T-helper 1 cell (primary cell): ENCODE measurements at regions not wholly inside any gene's neighbourhood (a gene's known extent, or its start where the extent isn't known, plus 50 kb on each side); places are given as distances from the start of the nearest gene placed in this dataset.

Source experiments
- DNase-seq, 5 donors: peaks; one replicate each; pipeline ENCODE4 v3.0.0-alpha.2; 2012 to 2020

DNA sequence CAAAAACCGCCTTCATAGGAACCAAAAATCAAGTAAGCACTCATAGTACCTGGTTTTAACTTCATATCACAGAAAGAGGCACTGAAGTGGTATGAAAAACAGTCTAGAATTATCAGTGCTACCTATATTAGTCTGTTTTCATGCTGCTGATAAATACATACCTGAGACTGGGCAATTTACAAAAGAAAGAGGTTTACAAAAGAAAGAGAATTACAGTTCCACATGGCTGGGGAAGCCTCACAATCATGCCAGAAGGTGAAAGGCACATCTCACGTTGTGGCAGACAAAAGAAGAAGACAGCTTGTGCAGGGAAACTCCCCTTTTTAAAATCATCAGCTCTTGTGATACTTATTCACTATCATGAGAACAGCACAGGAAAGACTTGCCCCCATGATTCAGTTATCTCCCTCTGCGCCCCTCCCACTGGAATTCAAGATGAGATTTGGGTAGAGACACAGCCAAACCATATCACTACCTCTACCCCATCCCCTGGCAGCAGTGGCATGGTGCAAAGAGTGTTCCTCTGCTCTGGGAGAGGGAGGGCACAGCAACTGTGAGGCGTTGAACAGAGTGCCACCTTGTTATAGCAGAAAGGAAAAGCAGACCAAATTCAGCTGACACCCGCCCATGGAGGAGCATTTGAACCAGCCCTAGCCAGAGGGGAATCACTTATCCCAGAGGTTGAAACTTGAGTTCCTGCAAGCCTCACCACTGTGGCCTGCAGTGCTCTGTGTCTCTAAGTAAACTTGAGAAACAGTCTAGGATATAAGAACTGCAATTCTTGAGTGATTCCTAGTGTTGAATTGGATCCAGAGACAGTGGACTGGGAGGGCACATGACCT, 61.9 kb upstream of the PTPRZ1 start:
- no peak for DNase-seq

DNA sequence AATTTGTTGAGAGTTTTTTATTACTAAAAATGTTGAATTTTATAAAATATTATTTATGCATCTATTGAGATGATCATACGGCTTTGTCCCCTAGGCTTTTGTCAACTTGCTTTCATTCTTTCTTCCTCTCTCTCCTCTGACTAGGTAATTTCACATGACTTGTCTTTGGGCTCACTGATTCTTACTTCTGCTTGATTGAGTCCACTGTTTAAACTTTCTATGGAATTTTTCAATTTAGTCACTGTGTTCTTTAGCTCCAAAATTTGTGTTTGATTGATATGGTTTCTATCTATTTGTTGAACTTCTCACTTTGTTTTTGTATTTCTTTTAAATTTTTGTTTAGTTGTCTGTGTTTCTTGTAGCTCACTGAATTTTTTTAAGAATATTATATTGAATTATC, 65.9 kb upstream of the PTPRZ1 start:
- DNase-seq: no peak

DNA sequence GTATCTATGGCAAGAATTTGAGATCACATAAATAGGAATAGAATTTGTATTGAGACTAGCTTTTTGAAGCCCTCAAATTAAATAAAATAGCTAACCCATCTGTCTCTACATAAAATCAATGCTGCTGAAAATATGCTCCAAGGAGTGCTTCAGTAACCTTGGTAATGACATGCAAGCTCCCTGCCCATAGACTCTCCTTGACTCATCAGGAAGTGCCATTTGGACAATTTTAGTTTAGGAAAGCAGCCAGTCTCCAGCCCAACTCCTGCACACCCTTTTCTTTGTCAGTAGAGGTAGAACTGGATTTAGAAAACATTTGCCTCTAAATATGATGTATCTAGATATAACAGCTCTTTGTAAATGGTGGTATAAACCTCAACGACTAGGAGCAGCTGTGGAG, 69.9 kb upstream of the PTPRZ1 start:
- DNase-seq: no peak

DNA sequence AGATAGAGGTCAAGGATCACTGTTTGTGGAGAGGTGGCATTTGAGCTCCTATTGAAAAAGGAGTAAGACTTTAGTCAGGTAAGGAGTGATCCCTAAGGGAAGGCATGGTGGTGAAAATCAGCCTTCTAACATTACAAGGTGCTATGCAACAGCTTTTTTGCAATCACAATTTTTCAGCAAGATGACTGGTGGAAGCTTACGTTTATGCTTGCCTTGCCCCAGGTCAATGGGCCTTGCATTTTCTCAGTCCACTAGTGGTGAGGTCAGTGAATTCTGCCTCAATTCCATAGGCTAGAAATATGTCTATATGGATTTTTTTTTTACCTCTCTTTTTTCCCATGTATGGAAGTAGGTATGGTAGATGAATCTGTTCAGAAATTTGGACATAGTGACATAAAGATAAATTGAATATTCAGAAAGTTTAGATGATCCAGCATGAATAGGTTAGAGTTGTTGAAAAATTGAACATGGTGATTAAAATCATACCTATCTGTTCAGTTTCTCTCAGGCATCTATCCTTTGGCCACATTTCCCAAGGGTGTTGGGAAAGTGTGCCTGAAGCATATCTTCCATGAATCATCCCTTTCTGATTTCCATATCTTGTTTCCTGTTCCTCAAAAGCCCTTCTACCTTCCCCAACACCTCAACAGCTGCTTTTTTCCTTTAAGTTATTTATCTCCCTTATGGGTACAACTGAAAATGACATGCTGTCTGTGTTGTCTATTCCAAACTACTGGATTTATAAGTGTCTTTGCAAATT, 71.9 kb upstream of the PTPRZ1 start:
- no peak for DNase-seq

DNA sequence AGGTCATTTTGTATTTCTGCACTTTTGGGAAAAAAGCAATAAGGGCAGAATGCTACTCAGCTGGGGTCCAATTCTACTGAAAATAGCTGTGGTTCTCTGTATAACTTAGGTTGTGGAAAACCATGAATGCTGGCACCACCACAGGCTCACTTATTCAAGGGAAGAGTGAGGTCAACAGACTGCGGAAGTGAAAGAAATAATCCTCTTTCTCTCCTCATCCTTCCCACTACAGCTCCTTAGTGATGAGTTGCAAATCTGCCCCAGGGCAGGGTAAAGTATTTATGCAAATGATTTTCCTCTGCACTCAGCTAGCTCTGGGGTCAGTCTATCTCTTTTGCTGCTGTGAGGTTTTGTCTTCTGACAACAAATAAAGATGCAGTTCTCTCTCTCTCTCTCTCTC, 74.1 kb upstream of the PTPRZ1 start:
- no peak for DNase-seq

DNA sequence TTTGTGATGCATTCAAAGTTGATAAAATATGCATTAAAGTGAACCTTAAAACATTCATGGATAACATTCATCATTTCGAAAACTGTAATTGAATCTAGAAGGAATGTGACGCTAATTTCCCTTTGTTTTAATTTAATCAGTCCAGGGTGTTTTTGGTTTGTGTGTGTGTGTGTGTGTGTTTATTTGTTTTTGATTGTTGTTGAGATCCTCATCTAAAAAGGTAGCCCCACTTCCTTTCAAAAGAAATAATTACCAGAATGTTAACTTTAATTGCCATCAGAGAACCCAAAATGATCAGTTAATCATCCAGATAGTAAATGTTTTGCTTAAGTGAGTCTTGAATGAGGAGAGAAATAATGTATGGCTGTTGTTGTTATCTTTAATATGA, 74.5 kb upstream of the PTPRZ1 start:
- DNase-seq: no peak

DNA sequence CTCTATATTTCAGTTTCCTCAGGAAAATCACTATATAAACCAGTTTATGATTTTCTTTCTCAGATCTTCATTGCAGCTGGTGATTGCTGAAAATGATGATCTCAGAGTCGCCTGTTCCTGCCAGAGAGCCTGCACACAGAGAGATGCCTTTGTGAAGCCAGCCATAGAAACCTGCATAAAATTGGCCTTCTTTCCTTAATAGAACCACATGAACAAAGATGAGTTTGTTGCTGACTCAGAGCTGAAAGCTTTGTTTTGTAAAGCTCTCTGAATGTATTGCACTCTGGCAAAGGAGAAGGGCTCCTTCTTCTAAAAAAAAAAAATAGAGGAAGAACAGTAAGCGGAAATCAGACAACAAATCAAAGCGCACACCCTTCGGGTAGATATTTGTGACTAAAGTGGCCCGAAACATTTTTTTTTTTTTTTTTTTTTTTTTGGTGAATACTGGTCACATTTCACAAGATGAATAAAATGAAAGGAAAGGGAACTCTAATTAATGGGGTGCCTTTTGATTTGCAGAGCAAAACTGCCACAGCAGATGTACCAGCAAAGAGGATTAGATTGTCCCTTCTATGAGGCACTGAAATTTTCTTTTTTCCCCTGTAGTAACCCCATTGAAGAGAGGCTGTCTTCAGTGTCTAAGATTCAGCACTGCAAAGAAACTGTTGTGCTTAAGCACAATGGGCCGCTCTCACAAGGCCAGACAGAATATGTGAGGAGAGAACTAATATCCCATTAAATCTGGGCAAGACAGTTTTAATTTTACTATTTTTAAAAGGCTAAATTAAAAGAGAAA, 75.1 kb upstream of the PTPRZ1 start:
- no peak for DNase-seq

DNA sequence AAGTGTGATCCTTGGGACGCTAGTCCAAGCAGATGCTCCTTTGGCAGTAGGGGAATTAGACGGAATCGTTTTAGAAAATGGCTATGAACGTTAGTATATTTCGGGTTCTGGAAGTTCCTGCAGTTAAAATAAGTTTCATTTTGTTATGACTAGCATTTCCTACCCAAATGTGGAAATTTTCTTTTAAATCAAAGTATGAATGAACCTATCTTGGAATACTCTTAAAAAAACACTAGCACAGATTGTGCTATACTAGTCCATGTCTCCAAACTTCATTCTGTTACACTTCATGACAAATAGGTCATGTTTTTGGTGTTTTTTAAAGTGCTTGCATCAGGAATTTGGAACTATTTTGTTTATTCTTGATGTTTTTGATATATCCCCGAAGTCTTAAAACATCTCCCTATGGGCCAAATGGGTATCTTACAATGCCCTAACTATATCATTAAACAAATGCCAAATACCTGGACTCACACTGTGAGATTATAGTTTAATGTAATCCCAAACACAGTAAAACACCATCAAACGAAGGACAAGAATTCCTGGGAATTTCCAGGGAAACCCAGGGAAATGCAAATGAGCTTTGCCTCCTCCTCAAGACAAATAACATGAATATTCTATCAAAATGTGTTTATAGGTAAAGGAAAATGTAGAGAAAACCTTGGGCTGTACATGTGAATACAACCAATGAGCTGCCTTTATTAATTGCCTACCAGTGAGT, 75.9 kb upstream of the PTPRZ1 start:
- no peak for DNase-seq

DNA sequence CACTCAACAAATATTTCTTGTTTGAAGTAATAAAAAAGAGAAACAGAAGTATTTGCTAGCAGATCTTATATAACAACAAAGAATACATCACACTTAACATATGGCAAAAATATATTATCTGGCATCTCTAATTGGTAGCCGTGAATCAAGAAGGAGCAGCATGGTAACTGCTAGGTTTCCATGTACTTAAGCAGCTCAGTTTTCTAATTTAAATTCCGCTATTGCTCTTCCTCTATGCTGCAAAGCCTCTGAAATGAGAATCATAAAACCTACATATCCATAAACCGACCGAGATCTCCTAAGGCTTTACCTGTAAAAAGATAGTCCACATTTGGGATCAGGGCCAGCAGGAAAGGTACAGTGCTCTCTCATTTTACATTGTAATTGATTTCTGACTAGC, 76.6 kb upstream of the PTPRZ1 start:
- DNase-seq: no peak

DNA sequence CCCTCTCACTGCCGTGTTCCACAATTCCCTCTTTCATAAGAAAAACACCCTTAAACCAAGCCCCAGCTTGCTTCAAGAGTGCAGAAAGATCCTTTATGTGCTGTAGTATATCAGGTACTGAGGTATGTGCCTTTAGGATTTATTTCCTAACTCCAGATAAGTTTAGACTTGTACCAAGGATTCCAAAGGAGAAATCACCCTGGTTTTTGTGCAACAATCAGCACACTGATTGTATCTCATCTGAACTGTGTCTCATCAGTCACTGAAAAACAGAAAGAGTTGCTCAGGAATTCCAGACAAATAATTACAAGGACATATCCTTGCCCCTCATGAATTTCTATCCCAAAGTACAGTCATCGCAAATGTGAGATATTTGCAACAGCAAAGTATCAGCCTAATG, 77.2 kb upstream of the PTPRZ1 start:
- DNase-seq: no peak

DNA sequence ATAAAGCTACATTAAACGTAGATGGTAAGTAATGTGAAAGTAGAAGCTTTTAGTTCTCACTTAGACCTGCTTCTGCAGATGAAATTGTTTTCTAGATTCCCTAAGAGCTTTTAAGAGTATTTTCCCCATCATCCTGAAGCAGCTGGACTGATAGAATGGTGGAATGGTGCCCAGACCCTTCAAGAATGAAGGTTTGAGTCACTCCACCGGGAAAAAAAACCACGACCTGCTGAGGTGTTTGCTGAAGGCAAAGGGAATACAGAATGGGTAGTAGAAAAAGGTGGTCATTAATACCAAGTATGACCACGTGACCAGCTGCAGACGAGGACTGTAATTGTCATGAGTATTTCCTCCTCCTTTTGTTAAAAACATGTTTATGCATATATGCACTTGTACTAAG, 79.2 kb upstream of the PTPRZ1 start:
- DNase-seq: no peak

DNA sequence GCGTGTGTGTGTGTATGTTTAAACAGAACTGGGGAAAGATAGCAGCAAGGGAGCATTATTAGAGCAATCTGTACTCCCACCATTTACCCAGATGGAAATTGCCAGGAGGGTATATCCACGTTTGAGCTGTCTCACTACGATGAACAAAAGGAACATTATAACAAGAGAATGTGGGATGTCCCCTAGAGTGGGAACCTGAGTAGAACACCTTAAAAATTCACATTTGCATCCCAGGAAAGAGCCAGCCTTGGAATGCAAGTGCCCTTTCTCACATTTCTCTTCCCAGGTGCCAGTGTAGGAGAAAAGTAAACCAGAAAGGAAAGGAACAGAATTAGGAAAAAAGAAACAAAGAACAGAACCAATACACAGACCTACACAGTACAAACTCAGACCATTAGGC, 95.3 kb upstream of the PTPRZ1 start:
- DNase-seq: no peak

DNA sequence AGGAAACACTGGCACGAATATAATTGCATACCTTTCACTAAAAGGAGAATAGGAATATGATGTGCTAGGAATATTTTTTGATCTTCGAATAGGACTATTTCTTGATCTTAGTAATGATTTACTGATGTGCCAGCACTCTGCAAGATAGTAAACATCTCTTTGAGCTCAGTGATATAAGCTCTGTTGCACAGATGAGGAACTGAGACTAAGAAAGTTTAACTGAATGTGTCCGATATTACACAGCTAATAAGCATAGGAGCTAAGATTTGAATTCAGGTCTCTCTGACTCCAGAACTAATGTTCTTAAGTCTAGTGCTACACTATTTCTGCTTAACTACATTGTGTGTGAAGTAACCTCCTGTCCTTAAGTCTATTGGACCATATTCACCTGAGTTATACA, 98.4 kb upstream of the PTPRZ1 start:
- DNase-seq: no peak

DNA sequence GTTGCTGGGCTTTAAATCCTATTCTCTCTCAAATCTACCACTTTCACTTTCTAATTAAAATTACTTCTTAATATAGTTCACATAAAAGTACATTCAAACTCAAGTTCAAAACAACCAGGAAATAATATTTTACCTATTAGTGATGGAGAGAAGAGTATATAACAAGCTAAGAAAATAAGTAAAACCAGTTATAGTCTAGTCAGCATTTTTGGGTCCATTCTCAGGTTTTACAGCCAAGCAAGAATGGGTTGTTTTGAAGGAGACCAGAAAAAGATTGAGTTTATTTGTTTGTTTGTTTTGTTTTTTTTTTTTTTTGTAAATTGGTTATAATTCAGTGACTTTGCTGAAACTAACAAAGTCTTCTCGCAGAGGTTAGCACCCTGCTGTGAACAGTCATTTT, 106.3 kb upstream of the PTPRZ1 start:
- DNase-seq: no peak

DNA sequence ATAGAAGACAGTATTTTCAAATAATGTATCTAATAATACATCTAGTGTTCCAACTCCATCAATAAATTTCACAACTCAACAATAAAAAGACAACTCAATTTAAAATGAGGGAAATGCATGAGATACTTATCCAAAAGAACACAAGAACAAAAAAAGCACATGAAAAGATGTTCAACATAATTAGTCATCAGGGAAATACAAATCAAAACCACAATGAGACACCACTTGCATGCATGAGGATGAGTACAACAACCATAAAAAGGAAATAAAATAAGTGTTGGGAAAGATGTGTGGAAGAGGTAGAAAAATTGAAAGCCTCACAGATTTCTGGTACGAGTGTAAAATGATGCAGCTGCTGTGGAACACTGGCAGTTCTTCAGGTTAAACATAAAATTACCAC, 111.6 kb upstream of the PTPRZ1 start:
- no peak for DNase-seq

DNA sequence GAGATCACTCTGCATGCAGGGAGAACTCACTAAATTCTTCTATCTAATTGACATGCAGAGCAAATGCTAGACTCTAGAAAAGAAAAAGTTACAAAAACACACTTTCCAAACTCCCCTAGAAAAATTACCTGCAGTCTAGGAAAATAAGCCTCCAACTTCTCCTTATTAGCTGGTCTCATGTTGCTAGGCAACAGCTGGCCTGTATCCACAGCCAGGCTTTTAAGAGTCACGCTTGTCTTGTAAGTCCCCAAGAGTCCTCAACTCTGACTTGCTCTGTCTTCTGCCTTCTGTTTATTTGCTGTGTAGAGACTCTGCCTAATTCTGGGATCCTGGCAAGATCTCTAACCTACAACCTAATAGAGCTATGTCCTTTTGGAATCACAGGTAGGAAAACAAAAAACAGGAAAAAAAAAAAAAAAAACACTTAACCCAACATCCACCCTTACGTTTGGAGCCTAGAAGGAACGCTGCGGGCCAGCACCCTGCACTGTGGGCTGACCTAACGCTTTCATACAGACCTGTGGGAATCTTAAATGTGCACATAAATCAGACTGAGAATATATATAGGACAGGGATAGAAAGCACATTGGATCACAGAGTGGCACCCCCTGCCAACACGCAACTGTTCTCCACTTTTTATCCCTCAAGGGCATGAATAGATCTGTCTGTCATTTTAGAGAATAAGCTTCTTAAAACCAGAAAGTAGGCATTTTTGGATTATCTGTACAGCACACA, 117.0 kb upstream of the PTPRZ1 start:
- DNase-seq: no peak

DNA sequence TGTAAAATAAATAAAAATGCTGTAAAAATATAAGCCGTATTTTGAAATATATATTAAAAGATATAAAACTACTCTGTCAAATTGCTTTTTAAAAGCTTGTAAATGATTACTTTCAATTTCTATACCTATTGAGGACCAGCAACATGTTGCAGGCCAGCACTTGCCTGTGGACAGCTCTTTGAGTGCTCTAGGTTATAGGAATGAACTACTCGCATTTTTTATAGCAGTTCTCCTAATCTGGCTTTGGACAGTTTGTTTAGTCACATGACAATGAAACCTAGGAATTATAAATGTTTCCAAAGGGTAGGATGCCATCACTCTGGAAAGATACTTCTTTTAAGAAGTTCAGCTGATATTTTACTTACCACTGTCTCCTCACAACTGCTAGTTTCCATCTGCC, 117.7 kb upstream of the PTPRZ1 start:
- DNase-seq: no peak

DNA sequence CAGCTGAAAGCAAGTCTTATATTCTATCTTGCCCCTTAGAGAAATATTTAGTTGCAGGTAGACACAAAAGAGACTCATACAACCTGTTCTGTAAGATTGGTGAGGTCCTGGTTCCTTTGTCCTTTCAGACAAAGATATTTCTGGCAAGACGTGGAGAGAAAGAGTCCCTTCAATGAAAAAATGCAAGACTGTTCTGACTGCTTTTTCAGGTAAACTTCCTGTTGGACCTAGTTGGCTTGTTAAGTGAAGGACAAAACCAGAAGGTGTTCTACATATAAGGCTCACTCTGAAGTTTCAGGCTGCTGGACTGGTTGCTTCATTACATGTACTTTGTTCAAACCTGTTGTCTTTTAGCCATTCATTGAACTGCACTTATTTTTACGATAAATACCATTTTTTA, 119.0 kb upstream of the PTPRZ1 start:
- no peak for DNase-seq

DNA sequence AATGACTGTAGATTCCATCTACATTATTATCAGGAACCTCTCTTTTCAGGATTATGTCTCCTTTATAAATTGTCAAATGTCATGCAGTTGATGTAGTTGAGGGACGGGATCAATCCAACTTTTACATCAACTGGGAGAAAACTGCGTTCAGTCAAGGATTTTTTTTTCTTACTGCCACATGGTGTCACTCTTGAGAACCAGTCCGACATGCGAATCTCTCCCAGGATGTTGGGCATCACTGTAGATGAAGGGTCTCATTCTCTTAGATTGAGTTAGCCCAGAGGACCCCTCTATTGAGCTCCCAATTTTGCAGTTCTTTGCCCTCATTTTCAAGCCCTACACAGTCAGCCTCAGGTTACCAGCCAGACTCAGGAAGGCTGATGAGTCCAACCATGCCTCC, 120.3 kb upstream of the PTPRZ1 start:
- no peak for DNase-seq

DNA sequence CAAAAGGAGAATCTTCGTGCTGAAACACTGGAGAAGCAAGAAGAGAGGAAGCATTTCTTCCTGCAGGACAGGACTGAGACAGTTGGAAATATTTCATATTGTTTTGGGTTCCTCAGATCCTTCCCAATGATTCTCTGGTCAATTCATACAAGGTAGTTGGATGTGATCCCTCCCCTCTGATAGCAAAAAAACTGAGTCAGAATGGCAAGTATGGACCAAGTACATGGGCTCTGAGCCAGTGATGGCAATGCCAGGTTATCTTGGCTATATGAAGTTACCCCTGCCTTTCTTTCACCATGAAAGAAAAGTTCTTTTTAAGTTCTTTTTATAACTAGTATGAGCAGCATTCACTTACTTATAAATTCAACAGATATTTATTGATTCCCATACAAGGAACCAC, 124.4 kb upstream of the PTPRZ1 start:
- no peak for DNase-seq

DNA sequence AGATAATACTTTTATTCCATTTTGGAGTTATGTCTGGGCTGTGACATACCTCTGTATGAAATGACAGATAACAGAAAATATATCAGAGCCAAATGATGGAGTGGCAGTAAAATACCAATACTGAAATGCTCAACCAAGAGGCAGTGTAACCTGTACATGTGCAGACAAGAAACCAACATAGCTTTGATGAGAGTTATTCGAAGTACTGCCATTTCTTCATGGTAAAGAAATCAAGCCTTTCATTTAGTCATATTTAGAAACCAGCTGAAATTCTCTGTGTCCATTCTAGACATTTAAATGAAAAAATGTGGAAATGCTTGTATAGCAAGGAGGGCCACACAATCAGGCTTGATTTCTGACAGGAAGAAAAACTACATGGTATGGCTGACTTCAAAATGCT, 127.1 kb upstream of the PTPRZ1 start:
- DNase-seq: no peak

DNA sequence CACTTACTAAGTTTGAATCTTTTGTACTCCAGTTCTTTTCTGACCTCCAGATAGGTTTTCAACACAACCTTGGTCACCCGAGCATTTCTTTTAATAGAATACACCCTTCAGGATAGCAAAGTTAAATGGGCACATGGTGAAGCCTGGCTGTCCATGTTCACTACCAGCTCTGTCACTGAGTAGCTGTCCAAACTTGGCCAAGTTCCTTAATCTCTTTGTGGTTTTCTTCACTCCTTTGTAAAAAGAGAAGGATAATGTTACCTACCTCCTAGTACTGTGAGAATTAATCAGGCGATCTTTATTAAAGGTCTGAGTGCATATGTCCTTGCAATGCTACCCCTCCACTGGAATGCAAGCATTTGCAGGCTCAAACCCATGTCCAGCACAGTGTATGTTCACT, 128.1 kb upstream of the PTPRZ1 start:
- DNase-seq: no peak
